Neural progenitor cell (in vitro differentiated cells): ENCODE measurements at regions not wholly inside any gene's neighbourhood (a gene's known extent, or its start where the extent isn't known, plus 50 kb on each side); places are given as distances from the start of the nearest gene placed in this dataset.

Source experiments
- EZH2 ChIP-seq: fragments of 200-600 bp; sonication (generic); IDR thresholded peaks from 2 replicates; pipeline ENCODE4 v1.6.1; 2017; ENCODE audit warnings: antibody characterized with exemption, mild to moderate bottlenecking, moderate library complexity
- TF ChIP-seq, protein P1 (sequence below): fragments of 200-600 bp; sonication (generic); IDR thresholded peaks from 2 replicates; pipeline ENCODE4 v1.5.1; 2017; ENCODE audit warnings: antibody characterized with exemption, mild to moderate bottlenecking

DNA sequence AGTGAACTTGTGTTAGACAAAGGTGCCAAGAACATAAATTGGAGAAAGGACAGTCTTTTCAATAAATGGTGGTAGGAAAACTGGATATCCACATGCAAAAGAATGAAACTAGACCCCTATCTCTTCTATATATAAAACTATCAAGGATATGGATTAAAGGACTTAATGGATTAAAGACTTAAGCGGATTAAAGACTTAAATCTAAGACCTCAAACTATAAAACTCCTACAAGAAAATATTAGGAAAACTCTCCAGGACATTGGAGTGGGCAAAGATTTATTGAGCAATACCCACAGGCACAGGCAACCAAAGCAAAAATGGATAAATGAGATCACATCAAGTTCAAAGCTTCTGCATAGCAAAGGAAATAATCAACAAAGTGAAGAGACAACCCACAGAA is 242.9 kb upstream of the MEOX2 start:
- no peak for TF ChIP-seq EZH2
- TF ChIP-seq, protein P1, sequence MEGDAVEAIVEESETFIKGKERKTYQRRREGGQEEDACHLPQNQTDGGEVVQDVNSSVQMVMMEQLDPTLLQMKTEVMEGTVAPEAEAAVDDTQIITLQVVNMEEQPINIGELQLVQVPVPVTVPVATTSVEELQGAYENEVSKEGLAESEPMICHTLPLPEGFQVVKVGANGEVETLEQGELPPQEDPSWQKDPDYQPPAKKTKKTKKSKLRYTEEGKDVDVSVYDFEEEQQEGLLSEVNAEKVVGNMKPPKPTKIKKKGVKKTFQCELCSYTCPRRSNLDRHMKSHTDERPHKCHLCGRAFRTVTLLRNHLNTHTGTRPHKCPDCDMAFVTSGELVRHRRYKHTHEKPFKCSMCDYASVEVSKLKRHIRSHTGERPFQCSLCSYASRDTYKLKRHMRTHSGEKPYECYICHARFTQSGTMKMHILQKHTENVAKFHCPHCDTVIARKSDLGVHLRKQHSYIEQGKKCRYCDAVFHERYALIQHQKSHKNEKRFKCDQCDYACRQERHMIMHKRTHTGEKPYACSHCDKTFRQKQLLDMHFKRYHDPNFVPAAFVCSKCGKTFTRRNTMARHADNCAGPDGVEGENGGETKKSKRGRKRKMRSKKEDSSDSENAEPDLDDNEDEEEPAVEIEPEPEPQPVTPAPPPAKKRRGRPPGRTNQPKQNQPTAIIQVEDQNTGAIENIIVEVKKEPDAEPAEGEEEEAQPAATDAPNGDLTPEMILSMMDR: no peak
